Lung (tissue), 11 donors: ENCODE measurements at regions not wholly inside any gene's neighbourhood (a gene's known extent, or its start where the extent isn't known, plus 50 kb on each side); places are given as distances from the start of the nearest gene placed in this dataset.

Experiments used
- ATAC-seq: fragments of 200-7000 bp; cut with Tn5 transposase; one replicate; pipeline ENCODE4 v1.9.1; 2020; ENCODE audit warnings: moderate number of reproducible peaks; ENCODE audit not compliant: insufficient read depth, low FRiP score
- DNase-seq, 3 donors: peaks; one replicate each; pipeline ENCODE4 v3.0.0-alpha.2; 2013 to 2017
- H3K27ac ChIP-seq, 2 donors: one replicate each; pipeline ENCODE4 v1.5.1; 2013; ENCODE audit warnings: mild to moderate bottlenecking in 2 of 2, moderate library complexity in 2 of 2, control low read depth in 1 of 2, inconsistent platforms in 1 of 2, low read depth in 1 of 2, low read length in 1 of 2
- H3K27me3 ChIP-seq, 3 donors: one replicate each; pipeline ENCODE4 v1.5.1; 2013; ENCODE audit warnings: low read length in 2 of 3; ENCODE audit not compliant: control insufficient read depth in 3 of 3, insufficient read depth in 3 of 3
- H3K36me3 ChIP-seq, 4 donors: one replicate each; pipeline ENCODE4 v1.5.1; 2013; ENCODE audit warnings: low read length in 4 of 4, mild to moderate bottlenecking in 1 of 4, moderate library complexity in 1 of 4; ENCODE audit not compliant: control insufficient read depth in 4 of 4, insufficient read depth in 4 of 4
- H3K4me1 ChIP-seq, 5 donors: one replicate each; pipeline ENCODE4 v1.5.1; 2013; ENCODE audit warnings: low read length in 5 of 5, mild to moderate bottlenecking in 2 of 5, moderate library complexity in 1 of 5; ENCODE audit not compliant: control insufficient read depth in 5 of 5, insufficient read depth in 5 of 5
- H3K4me3 ChIP-seq: one replicate; pipeline ENCODE4 v1.5.1; 2013; ENCODE audit warnings: mild to moderate bottlenecking, control low read depth, moderate library complexity
- H3K9ac ChIP-seq, 2 donors: one replicate each; pipeline ENCODE4 v1.5.1; 2013; ENCODE audit warnings: low read length in 2 of 2, control low read depth in 1 of 2; ENCODE audit not compliant: insufficient read depth in 1 of 2
- H3K9me3 ChIP-seq, 4 donors: one replicate each; pipeline ENCODE4 v1.5.1; 2013; ENCODE audit warnings: low read length in 3 of 4, mild to moderate bottlenecking in 1 of 4, moderate library complexity in 1 of 4; ENCODE audit not compliant: control insufficient read depth in 4 of 4, insufficient read depth in 3 of 4
- WGBS, 2 donors: extraction: QIAGEN DNeasy Blood & Tissue Kit; methylation state at CpG; one replicate each; pipeline ENCODE4 v1.1.7; 2013; 5-methylcytosine and 5-hydroxymethylcytosine counted together
- TF ChIP-seq, protein P1 (sequence below): IDR thresholded peaks from 2 replicates; pipeline ENCODE4 v1.5.1; 2012; ENCODE audit warnings: mild to moderate bottlenecking; ENCODE audit errors: control extremely low read depth, extremely low read depth
- donor health status: control.
- donor health status: control.
- donor health status: Bipolar disorder and iron deficiency.
- donor health status: healthy.
- donor health status: DM: yes; HTN: yes; CAD: no.

DNA sequence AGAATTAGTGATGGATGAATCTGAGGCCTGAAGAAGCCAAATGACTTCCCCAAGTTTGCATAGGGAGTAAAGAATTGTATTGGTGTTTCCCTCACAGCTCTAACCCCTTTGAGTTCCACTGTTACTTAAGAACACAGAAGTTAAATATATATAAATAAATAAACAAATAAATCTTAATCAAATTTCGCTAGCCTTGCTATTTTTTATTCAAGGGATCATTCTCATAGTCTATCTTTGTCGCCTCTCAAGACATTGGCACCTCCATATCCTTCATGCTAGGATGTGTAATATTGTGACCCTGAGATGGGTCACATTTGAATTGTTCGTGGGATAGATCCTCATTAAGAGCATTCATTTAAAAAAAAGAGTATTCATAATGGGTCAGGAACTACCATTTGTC, 121.3 kb upstream of the HNMT start:
- Histone ChIP-seq H3K9me3 (no peaks in the 10 kb centered on the region), H3K27ac (no peak overlapping the region), H3K36me3 (no peaks in the 10 kb centered on the region), H3K27me3 (peaks cover 0 to under 1% (median 0%) of the 10 kb centered on the region in 3 donors), H3K4me3 (no peak overlapping the region), H3K4me1 (peaks cover 0 to 13% (median 0%) of the 10 kb centered on the region in 5 donors), H3K9ac (no peak overlapping the region)
- no peak for ATAC-seq
- TF ChIP-seq, protein P1, sequence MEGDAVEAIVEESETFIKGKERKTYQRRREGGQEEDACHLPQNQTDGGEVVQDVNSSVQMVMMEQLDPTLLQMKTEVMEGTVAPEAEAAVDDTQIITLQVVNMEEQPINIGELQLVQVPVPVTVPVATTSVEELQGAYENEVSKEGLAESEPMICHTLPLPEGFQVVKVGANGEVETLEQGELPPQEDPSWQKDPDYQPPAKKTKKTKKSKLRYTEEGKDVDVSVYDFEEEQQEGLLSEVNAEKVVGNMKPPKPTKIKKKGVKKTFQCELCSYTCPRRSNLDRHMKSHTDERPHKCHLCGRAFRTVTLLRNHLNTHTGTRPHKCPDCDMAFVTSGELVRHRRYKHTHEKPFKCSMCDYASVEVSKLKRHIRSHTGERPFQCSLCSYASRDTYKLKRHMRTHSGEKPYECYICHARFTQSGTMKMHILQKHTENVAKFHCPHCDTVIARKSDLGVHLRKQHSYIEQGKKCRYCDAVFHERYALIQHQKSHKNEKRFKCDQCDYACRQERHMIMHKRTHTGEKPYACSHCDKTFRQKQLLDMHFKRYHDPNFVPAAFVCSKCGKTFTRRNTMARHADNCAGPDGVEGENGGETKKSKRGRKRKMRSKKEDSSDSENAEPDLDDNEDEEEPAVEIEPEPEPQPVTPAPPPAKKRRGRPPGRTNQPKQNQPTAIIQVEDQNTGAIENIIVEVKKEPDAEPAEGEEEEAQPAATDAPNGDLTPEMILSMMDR = no peak
- WGBS, 2 donors = 67 to 69% methylated on average over 3 of the region's 3 CpGs
- DNase-seq = no peak

DNA sequence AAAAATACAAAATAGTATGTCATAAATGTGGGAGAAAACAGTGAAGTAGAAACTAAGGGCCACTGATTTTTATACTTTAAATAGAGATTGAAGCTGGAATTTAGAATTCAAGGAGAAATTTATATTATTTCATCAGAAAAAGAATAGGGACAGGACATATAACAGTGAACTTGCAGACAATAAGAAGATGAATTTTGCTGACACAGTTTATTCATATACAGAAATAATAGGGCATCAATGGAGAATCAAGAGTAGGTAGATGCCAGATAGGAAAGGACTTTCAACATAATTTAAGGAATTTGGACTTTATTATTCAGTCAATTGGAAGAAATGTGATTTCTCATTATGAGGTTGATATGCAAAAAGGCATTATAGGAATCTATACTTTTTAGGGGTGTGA, 118.9 kb upstream of the HNMT start:
- Histone ChIP-seq H3K27me3 (no peaks in the 10 kb centered on the region), H3K36me3 (no peaks in the 10 kb centered on the region), H3K9ac (no peak overlapping the region), H3K4me1 (peaks cover 0 to 13% (median 0%) of the 10 kb centered on the region in 5 donors), H3K27ac (no peak overlapping the region), H3K9me3 (no peaks in the 10 kb centered on the region), H3K4me3 (no peak overlapping the region)
- TF ChIP-seq, protein P1 = no peak
- ATAC-seq (no peak), DNase-seq (no peak)

DNA sequence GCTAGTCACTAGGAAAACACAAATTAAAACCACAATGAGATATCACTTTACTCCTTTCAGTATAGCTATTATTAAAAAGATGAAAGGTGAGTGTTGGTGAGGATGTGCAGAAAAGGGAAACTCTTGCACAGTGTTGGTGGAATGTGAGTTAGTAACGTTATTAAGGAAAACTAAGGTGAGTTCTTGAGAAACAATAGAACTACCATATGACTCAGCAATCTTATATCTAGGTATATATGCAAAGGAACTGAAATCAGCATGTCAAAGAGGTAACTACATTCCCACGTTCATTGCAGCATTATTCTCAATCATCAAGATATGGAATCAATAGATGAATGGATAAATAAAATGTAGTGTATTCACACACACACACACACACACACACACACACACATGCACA, 117.3 kb upstream of the HNMT start:
- ATAC-seq (no peak), DNase-seq (no peak)
- WGBS, 2 donors = 56 to 65% methylated on average over 2 of the region's 2 CpGs
- H3K27me3 ChIP-seq = no peaks in the 10 kb centered on the region
- TF ChIP-seq, protein P1 = no peak
- H3K9me3 ChIP-seq = no peaks in the 10 kb centered on the region
- H3K36me3 ChIP-seq = no peaks in the 10 kb centered on the region
- no peak overlapping the region for H3K9ac ChIP-seq
- no peak overlapping the region for H3K27ac ChIP-seq
- no peak overlapping the region for H3K4me3 ChIP-seq
- H3K4me1 ChIP-seq = peaks cover 0 to 11% (median 0%) of the 10 kb centered on the region in 5 donors

DNA sequence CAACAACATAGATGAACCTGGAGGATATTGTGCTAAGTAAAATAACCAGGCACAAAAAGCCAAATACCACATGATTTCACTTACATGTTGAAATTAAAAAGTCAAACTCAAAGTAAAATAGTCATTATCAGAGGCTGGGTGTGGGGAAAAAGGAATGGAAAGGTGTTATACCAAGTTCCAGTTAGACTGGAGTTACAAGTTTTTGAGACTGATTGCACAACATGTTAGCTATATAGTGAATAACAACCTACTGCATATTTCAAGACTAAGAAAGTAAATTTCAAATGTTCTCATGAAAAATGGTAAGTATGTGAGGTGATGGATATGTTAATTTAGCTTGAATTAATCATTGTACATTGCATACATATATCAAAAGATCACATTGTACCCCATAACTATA, 116.8 kb upstream of the HNMT start:
- Histone ChIP-seq H3K27ac (no peak overlapping the region), H3K9me3 (peaks cover 0 to 2% (median 0%) of the 10 kb centered on the region in 4 donors), H3K36me3 (no peaks in the 10 kb centered on the region), H3K4me3 (no peak overlapping the region), H3K4me1 (peaks cover 0 to 6% (median 0%) of the 10 kb centered on the region in 5 donors), H3K27me3 (no peaks in the 10 kb centered on the region), H3K9ac (no peak overlapping the region)
- TF ChIP-seq, protein P1 = no peak
- DNase-seq = peak in 2 of 3 donors; percentile 63 to 84
- ATAC-seq = no peak
